ENCODE measurements at regions not wholly inside any gene's neighbourhood (a gene's known extent, or its start where the extent isn't known, plus 50 kb on each side); places are given as distances from the start of the nearest gene placed in this dataset.
"Not testable (repeated sequence)": the region's sequence is repeated elsewhere in the genome, so short reads cannot be mapped to it uniquely, and the experiment has no call there.

DNA sequence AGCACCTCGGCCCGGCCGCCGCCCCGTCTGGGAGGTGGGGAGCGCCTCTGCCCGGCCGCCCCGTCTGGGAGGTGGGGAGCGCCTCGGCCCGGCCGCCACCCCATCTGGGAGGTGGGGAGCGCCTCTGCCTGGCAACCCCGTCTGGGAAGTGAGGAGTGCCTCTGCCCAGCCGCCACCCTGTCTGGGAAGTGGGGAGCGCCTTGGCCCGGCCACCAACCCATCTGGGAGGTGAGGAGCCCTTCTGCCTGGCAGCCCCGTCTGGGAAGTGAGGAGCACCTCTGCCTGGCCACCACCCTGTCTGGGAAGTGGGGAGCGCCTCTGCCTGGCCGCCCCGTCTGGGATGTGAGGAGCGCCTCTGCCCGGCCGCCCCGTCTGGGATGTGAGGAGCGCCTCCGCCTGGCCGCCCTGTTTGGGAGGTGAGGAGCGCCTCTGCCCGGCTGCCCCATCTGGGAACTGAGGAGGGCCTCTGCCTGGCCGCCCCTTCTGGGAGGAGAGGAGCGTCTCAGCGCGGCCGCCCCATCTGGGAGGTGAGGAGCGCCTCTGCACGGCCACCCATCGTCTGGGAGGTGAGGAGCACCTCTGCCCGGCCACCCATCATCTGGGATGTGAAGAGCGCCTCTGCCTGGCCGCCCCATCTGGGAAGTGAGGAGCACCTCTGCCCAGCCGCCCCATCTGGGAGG, 89.0 kb upstream of the SYT6 start:
- in situ Hi-C loops (cut with HindIII; ENCODE audit: low pct_ligation_motif_present, low pct_unique_long_range_greater_than_20kb, low sequenced_read_pairs), result not testable (repeated sequence)

DNA sequence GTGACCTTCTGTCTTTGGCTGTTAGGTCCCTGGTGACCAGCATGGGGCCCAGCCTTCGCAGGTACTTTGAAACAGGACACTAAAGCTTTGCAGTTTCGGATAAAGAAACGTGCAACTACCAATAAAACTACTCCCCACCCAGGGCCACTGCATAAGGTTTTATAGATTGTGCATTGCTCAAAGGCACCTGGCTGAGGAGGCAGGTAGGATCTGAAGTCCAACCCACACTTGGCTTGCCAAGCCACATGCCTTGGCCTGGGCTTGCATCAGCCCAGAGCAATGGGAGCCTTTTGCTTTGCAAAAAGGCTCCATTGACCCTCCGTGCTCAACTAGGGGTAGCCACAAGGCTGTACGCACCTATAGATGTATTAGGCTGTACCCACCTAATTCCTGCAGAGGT, 84.4 kb upstream of the SYT6 start:
- no peak for DNase-seq
- in situ Hi-C loops (cut with HindIII; ENCODE audit: low pct_ligation_motif_present, low pct_unique_long_range_greater_than_20kb, low sequenced_read_pairs), result no loop called here

More for the DNA sequence above, 89.0 kb upstream of the SYT6 start:
- DNase-seq, result not testable (repeated sequence)

DNA sequence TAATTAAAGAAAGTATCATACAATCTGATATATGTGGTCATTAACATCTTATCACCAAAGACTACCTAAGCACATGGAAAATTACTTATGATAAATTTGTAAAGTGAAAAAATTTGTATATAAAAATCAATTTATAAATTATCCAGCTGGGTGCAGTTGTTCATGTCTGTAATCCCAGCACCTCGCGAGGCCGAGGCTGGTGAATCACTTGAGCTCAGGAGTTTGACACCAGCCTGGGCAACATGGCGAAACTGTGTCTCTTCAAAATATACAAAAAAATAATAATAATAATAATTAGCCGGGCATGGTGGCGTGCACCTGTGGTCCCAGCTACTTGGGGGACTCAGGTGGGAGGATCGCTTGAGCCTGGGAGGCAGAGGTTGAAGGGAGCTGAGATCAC, 82.8 kb upstream of the SYT6 start:
- no peak for DNase-seq
- in situ Hi-C loops (cut with HindIII; ENCODE audit: low pct_ligation_motif_present, low pct_unique_long_range_greater_than_20kb, low sequenced_read_pairs), result no loop called here

DNA sequence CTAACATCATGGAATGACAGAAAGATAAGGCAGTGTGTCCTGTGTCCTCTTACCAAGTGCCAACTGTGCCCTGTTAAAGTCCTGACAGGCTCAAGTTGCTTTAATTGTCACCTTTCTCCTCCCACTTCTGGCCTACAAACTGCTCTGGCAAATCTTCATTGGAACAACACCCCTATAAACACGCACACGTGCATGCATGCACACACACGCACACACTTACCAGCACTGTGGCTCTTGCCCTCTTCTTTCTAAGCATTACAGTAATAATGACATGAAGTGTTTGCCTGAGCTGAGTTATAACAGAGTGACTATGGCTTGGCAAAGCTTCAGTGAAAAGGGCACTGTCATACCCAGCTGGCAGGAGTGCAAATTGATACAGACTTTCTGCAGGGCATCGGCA, 82.3 kb upstream of the SYT6 start:
- no peak for DNase-seq
- in situ Hi-C loops (cut with HindIII; ENCODE audit: low pct_ligation_motif_present, low pct_unique_long_range_greater_than_20kb, low sequenced_read_pairs), result no loop called here

DNA sequence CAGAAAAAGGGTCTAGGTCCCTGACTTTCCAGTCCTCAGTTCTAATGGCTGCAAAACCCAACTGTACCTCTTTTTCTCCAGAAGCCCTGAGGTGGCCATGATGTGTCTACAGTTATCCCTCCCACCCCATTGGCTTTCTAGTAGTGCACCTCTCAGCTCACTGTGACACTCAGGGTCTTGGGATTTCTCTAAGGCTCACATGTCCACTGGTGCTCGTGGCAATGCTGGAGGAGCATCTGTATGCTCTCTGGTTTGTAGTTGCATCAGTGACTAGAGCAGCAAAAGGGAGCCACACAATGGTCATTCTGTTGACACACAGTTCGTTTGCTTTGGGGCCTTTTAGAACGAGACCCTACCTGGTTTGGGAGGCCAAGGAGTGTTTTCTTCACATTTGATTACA, 81.6 kb upstream of the SYT6 start:
- in situ Hi-C loops (cut with HindIII; ENCODE audit: low pct_ligation_motif_present, low pct_unique_long_range_greater_than_20kb, low sequenced_read_pairs), result no loop called here
- no peak for DNase-seq

DNA sequence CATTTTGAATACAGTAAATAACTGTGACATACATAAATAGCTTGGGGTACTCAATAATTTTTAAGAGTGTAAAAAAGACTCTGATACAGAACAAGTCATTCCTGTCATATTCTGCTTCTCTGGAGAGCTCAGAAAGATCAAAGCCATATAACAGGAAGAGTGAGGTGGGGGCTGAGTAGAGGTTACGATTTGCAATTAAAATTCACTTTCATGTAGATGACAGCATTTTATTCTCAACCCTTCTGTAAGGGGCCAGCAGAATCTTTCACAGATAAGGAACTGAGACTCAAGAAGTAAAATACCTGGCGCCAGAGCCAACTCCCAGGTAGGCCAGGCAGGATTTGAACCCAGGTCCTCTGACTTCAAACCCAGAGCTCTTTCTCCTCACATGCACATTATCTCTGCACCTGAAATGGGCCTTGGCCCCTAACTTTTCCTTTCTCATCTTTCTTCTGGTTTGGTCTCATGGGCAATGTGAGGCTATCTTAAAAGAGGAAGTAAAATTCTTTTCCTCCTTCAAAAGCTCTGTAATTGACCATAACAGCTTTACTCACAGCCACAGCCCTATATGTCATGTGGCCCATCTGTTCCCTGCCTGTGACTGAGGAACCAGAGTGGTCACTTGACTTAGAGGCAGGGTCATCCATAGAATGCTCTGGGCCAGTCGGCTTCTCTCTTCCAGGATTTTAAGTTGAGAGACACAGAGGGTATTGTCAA, 80.9 kb upstream of the SYT6 start:
- DNase-seq, result no peak
- in situ Hi-C loops (cut with HindIII; ENCODE audit: low pct_ligation_motif_present, low pct_unique_long_range_greater_than_20kb, low sequenced_read_pairs), result no loop called here

DNA sequence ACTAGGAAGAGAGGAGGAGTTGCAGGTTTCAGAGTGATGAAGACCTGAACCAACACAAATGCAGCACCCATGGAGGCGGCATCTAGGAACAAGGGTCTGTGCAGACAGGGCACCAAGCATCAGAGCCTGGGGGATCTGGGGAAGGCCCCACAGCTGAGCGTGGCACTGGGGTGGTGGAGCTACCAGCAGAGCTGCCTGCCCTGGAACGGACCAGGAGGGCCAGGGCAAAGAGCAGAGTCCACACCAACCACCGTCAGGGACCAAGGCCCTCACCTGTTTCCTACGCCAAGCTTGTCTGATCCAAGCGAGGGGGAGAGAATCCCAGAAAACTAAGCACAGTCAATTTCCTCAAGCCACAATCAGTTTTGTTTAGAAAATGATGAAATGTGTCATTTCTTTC, 79.0 kb upstream of the SYT6 start:
- DNase-seq, result no peak
- in situ Hi-C loops (cut with HindIII; ENCODE audit: low pct_ligation_motif_present, low pct_unique_long_range_greater_than_20kb, low sequenced_read_pairs), result no loop called here

DNA sequence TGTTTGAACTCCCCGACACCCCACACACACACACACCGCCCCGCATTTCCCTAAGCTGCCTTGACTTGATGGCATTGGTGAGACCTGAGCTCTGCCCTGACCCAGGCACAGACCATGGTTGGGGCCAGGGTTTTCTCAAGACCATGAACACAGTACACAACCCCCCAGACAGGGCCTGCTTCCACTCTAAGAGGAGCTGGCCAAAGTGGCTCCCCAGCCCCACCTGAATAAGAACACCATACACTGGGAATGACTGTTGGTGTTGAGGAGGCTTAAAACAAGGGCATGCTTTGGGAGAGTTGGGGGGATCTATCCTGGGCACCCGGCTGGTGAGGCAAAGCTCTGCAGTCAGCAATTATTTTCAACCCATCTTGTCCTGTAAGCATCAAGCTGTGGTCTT, 77.6 kb upstream of the SYT6 start:
- in situ Hi-C loops (cut with HindIII; ENCODE audit: low pct_ligation_motif_present, low pct_unique_long_range_greater_than_20kb, low sequenced_read_pairs), result no loop called here
- no peak for DNase-seq

DNA sequence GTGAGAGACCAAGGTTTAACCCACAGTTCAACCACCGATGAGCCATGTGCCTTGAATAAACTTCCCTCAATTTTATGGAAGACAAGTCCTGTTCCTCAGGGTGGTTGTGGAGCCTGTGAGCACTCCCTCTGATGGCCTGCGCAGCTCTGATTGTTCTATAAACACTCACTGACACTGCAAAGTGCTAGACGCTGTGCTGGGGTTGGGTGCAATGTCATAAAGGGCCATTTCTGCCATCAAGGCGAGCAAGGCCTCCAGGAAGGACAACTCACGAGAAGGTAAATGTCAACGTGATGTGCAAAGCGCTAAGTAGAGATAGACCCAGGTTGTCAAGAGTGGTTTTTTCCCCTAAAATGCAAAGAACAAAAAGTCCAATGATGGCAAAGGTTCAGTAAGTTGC, 75.7 kb upstream of the SYT6 start:
- DNase-seq, result no peak

DNA sequence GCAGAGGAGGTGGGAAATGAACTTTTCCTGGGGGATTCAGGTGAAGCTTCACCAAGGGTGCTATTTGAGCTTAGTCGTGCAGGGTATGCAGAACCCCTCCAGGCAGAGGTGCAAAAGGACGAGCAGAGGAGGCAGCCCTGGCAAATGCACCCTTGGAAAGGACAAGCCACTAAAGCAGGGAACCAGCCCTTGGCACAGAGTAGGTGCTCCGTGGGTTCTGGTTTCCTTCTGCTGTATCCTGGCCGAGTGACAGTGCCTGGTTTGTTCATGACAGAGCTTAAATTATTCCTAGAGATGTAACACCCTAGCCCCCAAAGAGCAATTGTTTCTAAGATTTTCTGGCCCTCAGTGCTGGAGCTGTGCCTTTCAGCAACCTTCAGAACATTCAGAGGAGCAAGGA, 73.4 kb upstream of the SYT6 start:
- in situ Hi-C loops (cut with HindIII; ENCODE audit: low pct_ligation_motif_present, low pct_unique_long_range_greater_than_20kb, low sequenced_read_pairs), result no loop called here
- no peak for DNase-seq

More for the DNA sequence above, 75.7 kb upstream of the SYT6 start:
- in situ Hi-C loops (cut with HindIII; ENCODE audit: low pct_ligation_motif_present, low pct_unique_long_range_greater_than_20kb, low sequenced_read_pairs), result no loop called here

DNA sequence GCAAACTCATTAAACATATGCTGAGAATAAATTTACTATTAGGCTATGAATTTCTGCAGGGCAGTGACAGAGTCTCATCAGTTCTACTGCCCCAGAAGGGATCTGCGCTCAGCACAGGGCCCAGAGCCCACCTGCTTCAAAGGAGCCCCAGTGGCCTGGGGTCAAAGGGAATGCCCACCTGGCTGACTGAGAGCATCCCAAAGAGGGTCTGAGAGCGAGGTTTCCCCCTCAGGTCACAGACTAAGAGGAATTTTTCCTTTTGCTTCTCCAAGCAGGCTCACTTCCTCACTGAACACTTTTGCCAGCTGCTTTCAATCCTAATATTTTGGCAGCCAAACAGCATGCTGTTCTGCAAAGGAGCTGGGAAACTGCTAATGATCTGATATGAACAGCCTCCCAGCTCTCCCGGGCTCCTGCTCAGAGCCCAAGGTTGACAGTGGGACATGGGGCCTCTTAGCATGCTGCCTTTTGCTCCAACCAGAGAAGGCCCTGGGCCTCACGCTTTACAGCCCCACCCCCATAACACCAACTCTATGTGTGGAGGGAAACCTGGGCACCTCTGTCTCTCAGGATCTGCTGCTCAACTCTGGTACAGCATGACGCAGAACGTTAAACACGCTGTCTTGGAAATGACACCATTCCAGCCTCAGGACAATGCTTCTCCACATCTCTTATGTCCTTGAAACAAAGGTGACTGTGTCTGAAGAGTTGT, 70.7 kb upstream of the SYT6 start:
- DNase-seq, result no peak
- in situ Hi-C loops (cut with HindIII; ENCODE audit: low pct_ligation_motif_present, low pct_unique_long_range_greater_than_20kb, low sequenced_read_pairs), result no loop called here

DNA sequence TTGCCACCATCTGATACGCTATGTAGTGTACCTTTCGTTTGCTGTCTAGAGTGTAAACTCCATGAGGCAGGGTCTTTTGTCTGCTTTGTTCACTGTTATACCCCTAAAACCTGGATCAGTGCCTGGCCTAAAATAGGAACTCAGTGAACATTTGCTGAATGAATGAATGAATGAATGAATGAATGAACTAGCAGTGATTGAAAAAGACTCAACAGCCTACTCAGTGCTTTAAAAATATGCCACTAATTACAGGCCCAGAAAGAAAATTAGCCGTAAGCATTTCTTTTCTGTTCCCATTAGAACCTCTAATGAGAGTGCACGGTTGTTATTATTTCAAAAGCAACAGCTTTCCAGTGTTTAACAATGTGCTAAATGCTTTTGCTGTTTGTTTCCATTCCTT, 69.3 kb upstream of the SYT6 start:
- DNase-seq, result no peak
- in situ Hi-C loops (cut with HindIII; ENCODE audit: low pct_ligation_motif_present, low pct_unique_long_range_greater_than_20kb, low sequenced_read_pairs), result no loop called here

DNA sequence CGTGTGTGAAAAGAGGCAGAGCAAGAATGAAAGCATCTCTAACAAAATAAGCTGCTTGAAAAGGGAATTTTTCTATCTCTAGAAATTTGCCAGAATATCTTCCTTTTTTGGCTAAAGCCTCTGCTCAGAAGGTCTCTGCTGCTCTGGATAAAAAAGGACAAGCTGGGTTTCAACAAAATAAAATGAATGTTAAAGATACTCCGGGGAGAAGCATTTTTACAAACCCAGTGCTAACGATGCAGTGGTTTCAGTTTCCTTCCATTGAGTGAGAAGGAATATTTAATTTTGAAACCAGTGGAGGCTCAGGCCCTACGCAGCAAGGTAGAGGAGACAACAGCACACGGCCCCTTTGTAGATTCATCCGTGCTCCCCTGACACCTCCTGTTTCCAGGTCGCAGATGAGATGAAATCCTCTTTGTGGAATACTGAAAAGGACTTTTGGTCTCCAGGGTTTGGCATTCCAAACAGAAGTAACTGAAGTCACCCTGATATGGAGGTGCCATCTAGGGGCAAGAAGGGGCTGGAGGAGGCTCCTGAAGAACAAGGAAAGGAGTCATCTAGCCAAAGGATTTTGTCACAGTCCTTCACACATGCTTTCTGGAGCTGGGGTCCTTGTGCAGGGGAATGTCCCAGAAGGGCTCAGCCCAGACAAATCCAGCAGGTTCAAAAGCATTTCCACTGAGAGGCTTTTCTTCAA, 65.7 kb upstream of the SYT6 start:
- in situ Hi-C loops (cut with HindIII; ENCODE audit: low pct_ligation_motif_present, low pct_unique_long_range_greater_than_20kb, low sequenced_read_pairs), result no loop called here
- DNase-seq, result no peak

DNA sequence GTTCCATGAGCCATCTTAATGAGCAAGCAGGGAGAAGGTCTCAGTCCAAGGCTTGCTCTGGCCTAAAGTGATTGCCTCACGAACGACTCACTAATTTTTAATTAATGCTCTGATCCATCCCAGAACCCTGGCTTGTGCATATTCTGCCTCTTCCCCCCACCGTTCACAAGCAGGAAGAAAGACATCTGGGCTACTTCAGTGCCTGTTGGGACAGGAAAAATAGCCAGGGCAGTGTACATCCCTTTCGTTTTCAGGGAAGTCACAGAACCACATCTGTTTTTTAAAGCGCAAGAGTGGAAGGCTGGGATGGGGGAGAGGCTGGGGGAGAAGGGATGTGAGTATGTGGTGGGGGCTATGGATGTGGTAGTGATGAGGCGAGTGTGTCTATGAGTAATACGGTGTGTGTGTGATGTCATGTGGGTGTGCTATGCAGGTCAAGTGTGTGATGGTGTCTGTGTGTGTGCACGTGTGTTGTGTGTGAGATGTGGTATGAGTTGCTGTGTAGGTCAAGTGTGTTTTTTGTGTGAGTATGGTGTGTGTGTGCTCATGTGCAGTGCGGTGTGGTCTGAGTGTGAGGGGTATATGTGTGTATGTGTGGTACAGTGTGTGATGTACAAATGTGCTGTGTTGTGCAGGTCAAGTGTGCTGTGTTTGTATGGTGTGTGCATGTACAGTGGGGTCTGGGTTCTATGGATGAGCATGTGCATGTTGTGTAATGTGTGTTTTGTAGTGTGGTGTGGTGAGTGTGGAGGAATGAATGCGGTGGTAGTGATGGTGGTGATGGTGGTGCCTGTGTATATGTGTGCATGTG, 64.9 kb upstream of the SYT6 start:
- in situ Hi-C loops (cut with HindIII; ENCODE audit: low pct_ligation_motif_present, low pct_unique_long_range_greater_than_20kb, low sequenced_read_pairs), result no loop called here
- DNase-seq, result no peak

DNA sequence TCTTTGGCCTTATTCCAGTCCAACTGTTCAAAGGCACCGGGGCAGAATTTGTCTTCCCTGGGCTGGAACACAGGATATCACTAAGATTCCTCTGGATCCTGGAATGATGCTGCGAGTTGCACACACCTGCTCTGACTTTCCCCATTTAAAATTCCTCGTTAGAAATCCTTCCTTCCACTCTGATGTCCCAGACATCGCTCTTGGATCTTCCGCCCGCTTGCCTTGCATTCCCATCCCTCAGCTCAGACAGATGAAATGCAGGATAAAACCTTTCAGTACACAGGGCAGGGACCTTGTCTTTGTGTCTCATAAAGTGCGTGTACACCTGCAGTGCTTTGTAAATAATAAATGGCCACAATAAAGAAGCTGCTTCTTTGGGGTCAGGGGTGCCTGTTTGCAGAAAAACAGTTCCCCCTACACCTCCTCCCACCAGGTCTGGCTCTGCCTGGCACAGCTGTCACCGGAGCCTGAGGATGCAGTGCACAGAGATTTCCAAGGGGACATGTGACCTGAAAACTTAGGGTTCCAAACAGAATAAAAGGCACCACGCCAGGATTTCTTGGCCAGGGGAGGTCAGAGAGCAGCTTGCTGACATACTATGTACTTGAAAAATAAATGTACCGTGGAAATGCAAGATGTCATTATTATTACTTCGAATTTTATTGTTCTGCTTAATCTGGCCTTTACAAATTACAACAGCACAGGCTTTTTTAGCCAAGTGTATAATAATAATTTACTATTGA, 62.9 kb upstream of the SYT6 start:
- DNase-seq, result no peak
- in situ Hi-C loops (cut with HindIII; ENCODE audit: low pct_ligation_motif_present, low pct_unique_long_range_greater_than_20kb, low sequenced_read_pairs), result no loop called here

DNA sequence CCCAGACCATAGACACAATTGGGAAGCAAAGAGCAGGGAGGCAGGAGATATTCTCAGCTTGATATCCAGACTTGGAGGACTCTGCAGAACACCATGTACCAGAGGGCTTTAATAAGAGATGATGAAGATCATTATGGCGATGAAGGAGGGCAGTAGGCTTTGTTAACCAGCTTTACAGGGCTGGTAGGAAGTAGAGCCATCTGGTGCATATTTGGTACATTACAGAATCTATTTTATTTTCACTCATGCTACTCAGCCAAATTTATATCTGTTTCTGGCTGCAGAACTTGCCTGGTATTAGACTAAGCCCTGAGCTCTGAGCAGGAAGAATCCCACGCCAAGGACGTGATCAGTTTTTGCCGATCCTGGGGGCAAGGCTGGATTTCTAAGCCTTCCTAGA, 61.8 kb upstream of the SYT6 start:
- in situ Hi-C loops (cut with HindIII; ENCODE audit: low pct_ligation_motif_present, low pct_unique_long_range_greater_than_20kb, low sequenced_read_pairs), result no loop called here
- DNase-seq, result no peak

DNA sequence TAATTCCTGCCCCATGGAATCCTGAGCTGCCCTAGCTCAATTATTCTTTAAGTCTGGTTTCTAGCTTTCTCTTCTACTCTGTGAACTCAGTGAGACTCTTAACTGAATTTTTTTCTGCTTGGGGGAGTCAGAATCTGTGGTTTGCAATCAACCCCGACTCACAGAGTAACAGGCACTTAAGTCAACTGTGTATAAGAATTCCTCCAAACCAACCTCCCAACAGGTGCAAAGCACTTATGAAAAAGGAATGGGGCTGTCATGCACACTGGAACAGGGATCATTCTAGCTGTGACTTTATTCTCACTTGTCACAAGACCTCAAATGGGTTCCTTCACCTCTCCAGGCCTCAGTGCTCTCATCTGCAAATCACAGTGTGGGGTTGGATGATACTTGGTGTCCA, 60.3 kb upstream of the SYT6 start:
- in situ Hi-C loops (cut with HindIII; ENCODE audit: low pct_ligation_motif_present, low pct_unique_long_range_greater_than_20kb, low sequenced_read_pairs), result no loop called here
- no peak for DNase-seq

DNA sequence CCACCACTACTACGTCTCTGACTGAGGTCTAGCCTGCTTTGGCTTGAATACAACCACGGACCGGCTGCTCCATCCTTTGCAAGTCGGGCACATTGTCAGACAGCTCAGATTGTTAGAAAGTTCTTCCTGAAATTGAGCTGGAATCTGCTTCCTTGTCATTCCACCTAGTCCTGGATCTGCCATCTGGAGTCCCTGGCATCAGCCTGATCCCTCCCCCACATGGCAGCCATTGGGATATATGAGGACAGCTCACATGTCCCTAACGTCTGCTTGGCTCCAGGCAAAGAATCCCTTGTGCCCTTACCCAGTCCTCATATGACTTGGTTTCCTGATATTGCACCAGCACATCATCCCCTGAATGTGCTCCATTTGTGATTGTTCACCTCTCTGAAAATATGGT, 56.3 kb upstream of the SYT6 start:
- no peak for DNase-seq
- in situ Hi-C loops (cut with HindIII; ENCODE audit: low pct_ligation_motif_present, low pct_unique_long_range_greater_than_20kb, low sequenced_read_pairs), result no loop called here

All from ACHN (cell line).